GM11168 (cell line): ENCODE measurements at regions not wholly inside any gene's neighbourhood (a gene's known extent, or its start where the extent isn't known, plus 50 kb on each side); places are given as distances from the start of the nearest gene placed in this dataset.
"Not testable (repeated sequence)": the region's sequence is repeated elsewhere in the genome, so short reads cannot be mapped to it uniquely, and the experiment has no call there.

Experiments used
- in situ Hi-C: fragments of 300-500 bp; cut with MboI; formaldehyde crosslinking; loops from one replicate; pipeline ENCODE4 v1.12.0; 2022; ENCODE audit warnings: low sequenced_read_pairs; ENCODE audit not compliant: unreplicated experiment

DNA sequence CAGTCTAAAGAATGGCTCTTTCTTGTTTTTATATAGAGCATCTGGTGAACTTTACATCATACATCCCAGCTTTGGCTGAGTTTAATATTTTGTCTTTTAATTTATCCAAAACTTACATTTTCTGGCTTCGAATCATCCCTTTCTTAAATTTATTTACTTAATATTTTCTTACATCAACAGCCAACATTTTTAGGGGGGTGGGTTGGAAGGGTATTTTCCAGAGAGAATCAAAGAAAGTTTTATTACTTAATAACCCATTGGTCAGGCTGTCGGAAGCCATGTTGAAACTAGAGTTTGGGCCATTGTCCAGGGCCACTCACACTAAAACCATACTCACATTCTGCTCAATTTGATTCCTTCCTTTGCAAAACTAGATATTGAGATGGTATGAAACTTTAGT is 220.2 kb downstream of the AEBP2 start:
- in situ Hi-C loops: no loop called here

- in situ Hi-C loops: no loop called here
Measured at GRCh38 chr12:19665121-19665900, 226.0 kb downstream of the AEBP2 start.

DNA sequence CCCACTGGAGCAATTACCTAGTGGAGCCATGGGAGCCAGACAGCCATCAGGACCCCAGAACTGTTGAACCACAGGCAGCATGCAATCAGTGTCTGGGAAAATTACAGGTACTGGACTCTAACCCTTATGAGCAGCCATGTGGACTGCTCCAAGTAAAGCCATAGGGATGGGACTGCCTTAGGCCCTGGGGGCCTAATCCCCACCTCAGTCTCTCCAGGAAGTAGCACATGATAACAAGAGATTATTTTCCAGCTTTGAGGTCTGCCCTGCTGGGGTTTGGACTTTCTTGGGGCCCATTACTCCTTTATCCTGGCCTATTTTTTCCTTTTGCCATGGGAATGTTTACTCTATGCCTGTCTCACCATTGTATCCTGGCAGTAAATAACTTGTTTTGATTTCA is 226.8 kb downstream of the AEBP2 start:
- in situ Hi-C loops: no loop called here

GRCh38 chr12:19669793-19670192 is 230.5 kb downstream of the AEBP2 start:
- in situ Hi-C loops: no loop called here

DNA sequence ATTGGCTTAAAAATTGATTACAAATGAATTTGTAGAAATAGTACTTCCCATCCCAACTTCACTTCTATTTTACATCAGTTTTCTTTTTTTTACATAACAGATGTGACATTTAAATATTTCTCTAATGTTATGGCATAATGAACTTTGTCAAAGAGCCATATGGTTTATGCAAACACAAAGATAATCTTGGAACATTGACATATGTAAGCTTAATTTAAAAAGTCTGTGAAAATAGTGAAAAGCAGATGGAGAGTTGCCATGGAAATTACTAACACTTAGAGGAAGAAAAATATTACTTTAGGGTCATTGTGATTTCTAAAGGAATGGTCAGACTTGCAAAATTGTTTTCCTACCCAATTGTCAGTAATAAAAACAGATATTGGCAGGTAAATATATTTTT is 232.4 kb downstream of the AEBP2 start:
- in situ Hi-C loops: no loop called here

- in situ Hi-C loops: no loop called here
Measured at GRCh38 chr12:19674437-19674836, 235.1 kb downstream of the AEBP2 start.

GRCh38 chr12:19675361-19675760 is 236.1 kb downstream of the AEBP2 start:
- in situ Hi-C loops: no loop called here

DNA sequence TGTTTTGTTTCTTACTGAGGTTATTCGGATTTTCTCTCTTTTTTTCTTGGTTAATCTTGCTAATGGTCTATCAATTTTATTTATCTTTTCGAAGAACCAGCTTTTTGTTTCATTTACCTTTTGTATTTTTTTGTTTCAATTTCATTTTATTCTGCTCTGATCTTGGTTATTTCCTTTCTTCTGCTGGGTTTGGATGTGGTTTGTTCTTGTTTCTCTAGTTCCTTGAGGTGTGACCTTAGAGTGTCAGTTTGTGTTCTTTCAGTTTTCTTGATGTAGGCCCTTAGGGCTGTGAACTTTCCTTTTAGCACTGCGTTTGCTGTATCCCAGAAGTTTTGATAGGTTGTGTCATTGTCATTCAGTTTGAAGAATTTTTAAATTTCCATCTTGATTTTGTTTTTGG is 239.2 kb downstream of the AEBP2 start:
- in situ Hi-C loops: not testable (repeated sequence)

DNA sequence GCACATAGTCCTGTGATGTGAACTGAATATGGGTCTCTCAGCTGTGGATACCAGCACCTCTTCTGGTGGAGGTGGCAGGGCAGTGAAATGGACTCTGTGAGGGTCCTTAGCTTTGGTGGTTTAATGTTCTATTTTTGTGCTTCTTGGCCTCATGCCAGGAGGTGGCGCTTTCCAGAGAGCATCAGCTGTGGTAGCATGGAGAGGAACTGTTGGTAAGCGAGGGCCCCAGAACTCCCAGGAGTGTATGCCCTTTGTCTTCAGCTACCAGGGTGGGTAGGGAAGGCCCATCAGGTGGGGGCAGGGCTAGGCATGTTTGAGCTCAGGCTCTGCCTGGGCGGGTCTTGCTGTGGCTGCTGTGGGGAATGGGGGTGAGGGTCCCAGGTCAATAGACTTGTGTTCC is 241.7 kb downstream of the AEBP2 start:
- in situ Hi-C loops: no loop called here

DNA sequence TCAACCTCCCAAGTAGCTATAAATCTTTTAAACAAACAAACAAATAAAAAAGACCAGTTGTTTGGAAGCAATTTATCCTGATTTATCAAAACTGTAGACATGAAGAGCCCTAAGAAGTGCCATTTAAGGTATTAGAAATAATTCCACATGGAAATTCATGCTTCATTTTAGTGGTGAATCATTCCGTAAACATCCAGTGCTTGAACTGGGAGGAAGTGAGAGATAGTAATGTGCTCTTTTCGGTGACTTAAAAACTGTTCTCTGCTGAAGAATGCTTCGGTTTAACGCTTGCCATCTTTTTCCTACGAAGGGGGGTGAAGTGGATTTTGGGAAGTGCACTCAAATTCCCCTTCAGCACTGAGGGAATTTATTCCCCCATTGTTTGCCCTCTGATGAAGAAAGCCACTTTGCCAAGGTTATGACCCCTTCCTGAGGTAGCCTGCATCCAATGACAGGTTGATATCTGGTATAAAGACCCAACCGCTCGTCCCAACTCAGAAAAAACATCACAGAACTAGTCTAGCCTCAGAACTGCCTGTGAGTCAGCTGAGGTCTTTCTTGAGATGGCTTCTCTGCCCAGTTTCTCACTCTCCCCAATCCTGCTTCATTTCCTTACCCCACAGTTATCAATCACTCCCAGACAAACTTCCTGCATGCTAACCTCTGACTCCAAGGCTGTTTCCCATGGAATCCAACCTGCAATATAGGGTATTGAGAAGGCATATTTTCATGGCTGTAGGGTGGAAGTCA is 244.1 kb downstream of the AEBP2 start:
- in situ Hi-C loops: no loop called here

GRCh38 chr12:19687371-19687770 is 248.1 kb downstream of the AEBP2 start:
- in situ Hi-C loops: no loop called here

DNA sequence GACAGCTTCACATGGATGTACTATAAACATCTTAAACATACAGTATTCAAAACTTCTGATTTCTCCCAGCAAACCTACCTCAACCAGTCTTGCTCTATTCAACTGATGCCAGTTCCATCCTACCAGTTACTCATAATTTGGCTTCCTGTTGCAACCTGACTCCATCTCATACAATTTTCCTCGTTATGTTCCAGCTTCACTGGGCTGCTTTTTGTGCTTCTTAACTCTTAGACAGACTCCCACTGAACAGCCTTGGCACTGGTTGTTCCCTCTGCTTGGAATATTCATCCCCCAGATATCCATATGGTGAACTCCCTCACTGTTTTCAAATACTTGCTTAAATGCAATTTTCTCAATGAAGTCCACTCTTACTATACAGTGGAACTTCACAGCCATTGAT is 249.2 kb downstream of the AEBP2 start:
- in situ Hi-C loops: no loop called here

GRCh38 chr12:19689226-19689625 is 249.9 kb downstream of the AEBP2 start:
- in situ Hi-C loops: no loop called here

DNA sequence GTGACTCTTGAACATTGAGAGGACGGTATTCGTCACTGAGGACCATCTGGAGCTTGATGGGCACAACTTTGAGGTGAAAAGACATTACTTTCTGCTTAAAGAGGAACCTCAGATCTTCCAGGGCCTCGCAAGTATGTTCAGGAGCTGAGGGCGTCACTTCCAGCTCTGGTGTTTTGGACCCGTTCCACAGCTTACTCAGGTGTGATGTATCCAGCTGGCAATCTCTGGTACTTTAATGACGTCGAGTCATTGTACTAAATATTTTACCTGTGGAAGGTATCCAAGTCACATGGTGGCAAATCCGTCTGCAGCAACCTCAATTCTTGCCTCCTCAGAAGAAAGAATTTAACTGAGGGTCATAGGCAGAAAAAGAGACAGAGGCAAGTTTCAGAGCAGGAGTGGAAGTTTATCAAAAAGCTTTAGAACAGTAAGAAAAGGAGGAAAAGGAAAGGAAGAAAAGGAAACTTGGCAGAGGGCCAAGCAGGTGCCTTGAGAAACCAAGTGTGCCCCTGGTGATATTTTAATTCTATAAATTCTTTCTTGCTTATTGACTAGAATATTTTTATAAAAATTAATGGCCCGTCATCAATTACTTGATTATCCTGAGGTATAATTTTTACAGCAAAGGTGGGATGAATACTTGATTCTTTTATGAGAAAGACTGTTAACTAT is 250.6 kb downstream of the AEBP2 start:
- in situ Hi-C loops: no loop called here

- in situ Hi-C loops: no loop called here
Measured at GRCh38 chr12:19692091-19692490, 252.8 kb downstream of the AEBP2 start.

DNA sequence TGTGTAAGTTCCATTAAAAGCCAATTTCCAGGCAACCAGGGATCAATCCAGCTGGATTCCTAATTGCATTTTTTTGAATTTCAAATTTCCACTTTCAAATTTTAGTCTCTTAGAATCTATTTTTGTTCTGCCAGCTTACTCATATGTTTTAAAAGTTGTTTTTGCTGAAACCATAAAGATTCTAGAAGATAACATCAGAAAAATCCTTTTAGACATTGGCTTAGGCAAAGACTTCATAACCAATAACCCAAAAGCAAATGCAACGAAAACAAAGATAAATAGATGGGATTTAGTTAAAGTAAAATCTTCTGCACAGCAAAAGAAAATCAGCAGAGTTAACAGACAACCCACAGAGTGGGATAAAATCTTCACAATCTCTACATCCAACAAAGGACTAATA is 253.3 kb downstream of the AEBP2 start:
- in situ Hi-C loops: no loop called here

- in situ Hi-C loops: no loop called here
Measured at GRCh38 chr12:19694627-19695026, 255.3 kb downstream of the AEBP2 start.

DNA sequence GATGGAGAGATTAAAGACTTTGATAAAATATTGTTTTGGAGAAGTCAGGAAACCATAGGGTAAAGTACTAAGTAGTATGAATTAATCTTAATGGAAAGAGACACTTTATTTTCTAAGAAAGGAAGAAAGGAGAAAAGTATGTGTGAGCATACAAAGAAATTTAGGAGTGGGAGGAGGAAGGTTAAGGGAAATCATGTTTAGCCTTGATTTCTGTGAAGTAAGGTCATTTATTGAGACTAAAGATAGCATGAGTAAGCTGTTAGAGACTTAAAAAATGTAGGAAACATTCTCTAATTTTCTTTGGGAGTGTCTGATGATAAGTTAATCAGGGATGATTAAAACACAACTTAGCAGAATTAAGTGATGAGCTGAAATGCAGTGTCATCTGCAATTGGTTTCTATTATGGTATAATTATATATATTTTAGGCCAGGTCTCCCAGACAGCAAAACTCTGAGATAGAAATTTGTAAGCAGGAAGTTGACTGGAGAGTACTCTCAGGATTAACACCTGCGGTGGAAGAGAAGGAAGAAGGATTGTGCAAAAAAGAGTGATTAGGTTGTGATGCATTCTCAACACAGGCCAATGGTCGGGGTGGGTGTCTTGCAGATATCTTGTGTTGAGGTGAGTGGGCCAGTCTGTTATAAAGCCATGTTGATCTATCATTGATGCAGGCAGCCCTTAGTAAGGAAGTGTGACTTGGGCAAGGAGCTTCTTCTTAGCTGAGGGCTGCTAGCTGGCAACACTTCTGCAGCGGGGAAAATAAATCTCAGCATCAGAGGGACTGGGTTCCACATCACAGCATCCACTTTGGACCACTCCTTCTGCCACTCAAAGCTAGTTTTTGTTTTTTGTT is 256.2 kb downstream of the AEBP2 start:
- in situ Hi-C loops: no loop called here

GRCh38 chr12:19700969-19701368 is 261.7 kb downstream of the AEBP2 start:
- in situ Hi-C loops: no loop called here

GRCh38 chr12:19704966-19705365 is 265.7 kb downstream of the AEBP2 start:
- in situ Hi-C loops: no loop called here
